OCI-LY7 (cell line): ENCODE measurements at regions not wholly inside any gene's neighbourhood (a gene's known extent, or its start where the extent isn't known, plus 50 kb on each side); places are given as distances from the start of the nearest gene placed in this dataset.

ENCODE experiments used
- BruUV-seq: library from RNA; stranded (reverse); fragments of 400-500 nt; replicated peaks from 2 replicates; lab custom pipeline; 2021; lab: Mats Ljungman, UMichigan
- CTCF ChIA-PET: fragments of 300-600 bp; sonication (Branson Sonifier 250); formaldehyde crosslinking; loops from one replicate; lab custom pipeline; 2022; ENCODE audit warnings: antibody characterized with exemption; ENCODE audit not compliant: unreplicated experiment; lab: Charles Lee
- POLR2A ChIA-PET: fragments of 300-600 bp; sonication (Branson Sonifier 250); formaldehyde crosslinking; loops from one replicate; lab custom pipeline; 2022; ENCODE audit warnings: antibody characterized with exemption; lab: Charles Lee
- DNase-seq: peaks from one replicate; pipeline ENCODE4 v3.0.0-alpha.2; 2015; ENCODE audit warnings: low spot score
- H2AFZ ChIP-seq: fragments of 200-600 bp; sonication (generic), shearing (Covaris generic); 2 replicates; pipeline ENCODE4 v1.6.1; 2014; ENCODE audit warnings: mild to moderate bottlenecking, antibody characterized with exemption, low read length, moderate library complexity
- H3K27ac ChIP-seq: fragments of 200-600 bp; sonication (generic); 2 replicates; pipeline ENCODE4 v1.5.1; 2014; ENCODE audit warnings: mixed run types, low read depth, mild to moderate bottlenecking, moderate library complexity, low read length, inconsistent platforms; ENCODE audit not compliant: poor library complexity, severe bottlenecking
- H3K36me3 ChIP-seq: fragments of 200-600 bp; sonication (generic); 2 replicates; pipeline ENCODE4 v1.6.1; 2014; ENCODE audit warnings: mild to moderate bottlenecking, antibody characterized with exemption, low read length, moderate library complexity, mixed read lengths; ENCODE audit not compliant: insufficient read depth
- H3K4me1 ChIP-seq: fragments of 200-600 bp; sonication (generic); 2 replicates; pipeline ENCODE4 v1.5.1; 2014; ENCODE audit warnings: mild to moderate bottlenecking, low read length; ENCODE audit not compliant: insufficient read depth, poor library complexity, severe bottlenecking
- H3K4me2 ChIP-seq: fragments of 200-600 bp; sonication (generic); 2 replicates; pipeline ENCODE4 v1.6.1; 2014; ENCODE audit warnings: mild to moderate bottlenecking, low read length
- H3K4me3 ChIP-seq: fragments of 200-600 bp; sonication (generic); 2 replicates; pipeline ENCODE4 v1.5.1; 2014; ENCODE audit warnings: mild to moderate bottlenecking, low read depth, low read length; ENCODE audit not compliant: poor library complexity, severe bottlenecking
- H3K79me2 ChIP-seq: fragments of 200-600 bp; sonication (generic); 2 replicates; pipeline ENCODE4 v1.6.1; 2016; ENCODE audit warnings: low read depth, mild to moderate bottlenecking, low read length, moderate library complexity, mixed read lengths; ENCODE audit not compliant: insufficient read depth
- H3K9me2 ChIP-seq: fragments of 200-600 bp; sonication (generic); 2 replicates; pipeline ENCODE4 v1.6.1; 2016; ENCODE audit warnings: mild to moderate bottlenecking, low read length, mixed read lengths; ENCODE audit not compliant: insufficient read depth
- H3K9me3 ChIP-seq: fragments of 200-600 bp; sonication (generic); 2 replicates; pipeline ENCODE4 v1.6.1; 2014; ENCODE audit warnings: mild to moderate bottlenecking, mixed run types, low read length, mixed read lengths
- H4K20me1 ChIP-seq: fragments of 200-600 bp; sonication (generic); 2 replicates; pipeline ENCODE4 v1.6.1; 2014; ENCODE audit warnings: mild to moderate bottlenecking, antibody characterized with exemption, low read length, moderate library complexity, mixed read lengths; ENCODE audit not compliant: insufficient read depth
- EZH2phosphoT487 ChIP-seq: fragments of 200-600 bp; sonication (generic); IDR thresholded peaks from 2 replicates; pipeline ENCODE4 v1.6.1; 2018; ENCODE audit warnings: low read depth, borderline replicate concordance, mild to moderate bottlenecking, mixed run types, antibody characterized with exemption, low read length, moderate library complexity, mixed read lengths
- intact Hi-C: fragments of 100-400 bp; cut with micrococcal nuclease; formaldehyde crosslinking; loops from one replicate; pipeline ENCODE4 v1.10.0; 2022; ENCODE audit not compliant: unreplicated experiment
- TF ChIP-seq, protein P1 (sequence below): fragments of 200-600 bp; sonication (generic); conservative IDR thresholded peaks from 2 replicates; pipeline ENCODE4 v1.5.1; 2014; ENCODE audit warnings: mild to moderate bottlenecking, antibody characterized with exemption, low read length, moderate library complexity, mixed read lengths

DNA sequence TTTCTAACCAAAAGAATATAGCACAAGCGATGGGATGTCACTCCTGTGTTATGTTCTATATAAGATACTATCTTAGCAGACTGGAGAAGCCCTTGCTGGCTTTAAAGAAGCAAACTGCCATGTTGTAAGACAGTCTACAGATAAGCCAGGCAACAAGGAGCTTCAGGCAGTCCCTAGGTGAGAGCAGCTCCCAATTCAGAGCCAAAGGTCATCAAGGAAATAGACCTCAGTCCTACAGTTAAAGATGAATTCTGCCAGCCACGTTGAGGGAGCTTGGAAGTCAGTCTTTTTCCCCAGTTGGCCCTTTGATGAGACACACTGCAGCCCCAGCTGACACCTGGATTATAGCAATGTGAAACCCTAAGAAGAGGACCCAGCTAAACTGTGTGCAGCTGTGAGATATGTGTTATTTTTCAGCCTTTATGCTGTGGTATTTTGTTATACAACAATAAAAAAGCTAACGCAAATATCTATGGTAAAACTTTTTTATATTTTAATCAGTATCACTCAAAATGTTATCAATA, 102.5 kb upstream of the AKAP13 start:
- POLR2A ChIA-PET = interaction anchor here (0.9 kb wide), 1 partner anchor 106 kb away, joined by 3 read pairs; no protein-coding TSS in a partner anchor
- BruUV-seq = no TSS peak
- CTCF ChIA-PET = no interaction called here

DNA sequence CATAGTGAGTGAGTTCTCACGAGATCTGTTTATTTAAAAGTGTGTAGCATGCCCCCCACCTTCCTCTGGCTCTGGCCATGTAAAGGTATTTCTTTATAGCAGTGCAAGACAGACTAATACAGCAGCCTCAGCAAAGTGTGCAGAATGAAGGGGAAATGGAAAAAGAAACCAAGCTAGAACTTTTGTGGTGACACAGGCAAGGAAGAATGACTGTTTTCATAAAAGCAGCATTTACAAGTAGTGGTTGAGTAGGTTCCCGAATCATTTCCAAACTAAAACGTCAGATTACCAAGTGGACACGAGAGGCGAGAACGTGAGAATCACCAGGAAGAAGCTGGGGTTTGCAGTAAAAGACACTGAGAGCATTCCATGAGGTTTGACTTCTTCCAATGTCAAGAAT, 100.2 kb upstream of the AKAP13 start:
- ChIA-PET POLR2A (no interaction called here), CTCF (no interaction called here)
- intact Hi-C loops = loop anchor here (10.0 kb wide), 1 partner anchor 95 kb away; no protein-coding TSS in a partner anchor
- Histone ChIP-seq H3K79me2 (no peaks in the 10 kb centered on the region), H3K4me1 (peaks cover 20% of the 10 kb centered on the region), H3K36me3 (no peaks in the 10 kb centered on the region), H3K4me2 (no peak overlapping the region), H2AFZ (no peak overlapping the region), H3K27ac (no peak overlapping the region), H3K4me3 (no peak overlapping the region), H4K20me1 (no peaks in the 10 kb centered on the region), H3K9me2 (no peaks in the 10 kb centered on the region), H3K9me3 (no peaks in the 10 kb centered on the region)
- DNase-seq = no peak
- no TSS peak for BruUV-seq
- TF ChIP-seq EZH2phosphoT487 = no peak
- TF ChIP-seq, protein P1, sequence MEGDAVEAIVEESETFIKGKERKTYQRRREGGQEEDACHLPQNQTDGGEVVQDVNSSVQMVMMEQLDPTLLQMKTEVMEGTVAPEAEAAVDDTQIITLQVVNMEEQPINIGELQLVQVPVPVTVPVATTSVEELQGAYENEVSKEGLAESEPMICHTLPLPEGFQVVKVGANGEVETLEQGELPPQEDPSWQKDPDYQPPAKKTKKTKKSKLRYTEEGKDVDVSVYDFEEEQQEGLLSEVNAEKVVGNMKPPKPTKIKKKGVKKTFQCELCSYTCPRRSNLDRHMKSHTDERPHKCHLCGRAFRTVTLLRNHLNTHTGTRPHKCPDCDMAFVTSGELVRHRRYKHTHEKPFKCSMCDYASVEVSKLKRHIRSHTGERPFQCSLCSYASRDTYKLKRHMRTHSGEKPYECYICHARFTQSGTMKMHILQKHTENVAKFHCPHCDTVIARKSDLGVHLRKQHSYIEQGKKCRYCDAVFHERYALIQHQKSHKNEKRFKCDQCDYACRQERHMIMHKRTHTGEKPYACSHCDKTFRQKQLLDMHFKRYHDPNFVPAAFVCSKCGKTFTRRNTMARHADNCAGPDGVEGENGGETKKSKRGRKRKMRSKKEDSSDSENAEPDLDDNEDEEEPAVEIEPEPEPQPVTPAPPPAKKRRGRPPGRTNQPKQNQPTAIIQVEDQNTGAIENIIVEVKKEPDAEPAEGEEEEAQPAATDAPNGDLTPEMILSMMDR = no peak

More for the DNA sequence above, 102.5 kb upstream of the AKAP13 start:
- intact Hi-C loops = no loop called here
- Histone ChIP-seq H3K9me3 (no peaks in the 10 kb centered on the region), H3K4me3 (no peak overlapping the region), H3K9me2 (no peaks in the 10 kb centered on the region), H2AFZ (no peak overlapping the region), H3K4me1 (no peaks in the 10 kb centered on the region), H3K4me2 (no peak overlapping the region), H3K36me3 (no peaks in the 10 kb centered on the region), H3K79me2 (no peaks in the 10 kb centered on the region), H4K20me1 (no peaks in the 10 kb centered on the region), H3K27ac (no peak overlapping the region)
- DNase-seq = no peak
- no peak for TF ChIP-seq EZH2phosphoT487

DNA sequence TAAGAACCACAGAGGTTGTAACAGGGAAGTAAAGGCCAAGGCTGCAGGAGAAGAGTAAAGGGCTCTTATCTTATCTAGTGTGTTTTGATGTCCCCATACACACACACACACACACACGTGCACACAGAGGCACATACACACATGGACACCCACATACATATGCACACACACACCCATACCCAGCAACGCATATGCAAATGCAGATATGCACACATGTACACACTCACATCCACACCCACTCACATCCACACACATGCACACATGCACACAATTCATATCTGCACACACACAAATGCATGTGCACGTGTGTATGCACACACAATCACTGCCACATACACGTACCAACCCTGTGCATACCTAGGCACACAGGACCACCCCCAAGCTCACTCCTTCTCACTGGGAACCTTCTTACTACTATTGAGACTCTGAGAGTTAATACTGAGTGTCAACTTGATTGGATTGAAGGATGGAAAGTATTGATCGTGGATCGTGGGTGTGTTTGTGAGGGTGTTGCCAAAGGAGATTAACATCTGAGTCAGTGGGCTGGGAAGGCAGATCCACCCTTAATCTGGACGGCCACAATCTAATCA, 99.0 kb upstream of the AKAP13 start:
- Histone ChIP-seq H3K79me2 (no peaks in the 10 kb centered on the region), H3K4me2 (no peak overlapping the region), H3K4me3 (no peak overlapping the region), H3K27ac (no peak overlapping the region), H3K9me3 (no peaks in the 10 kb centered on the region), H3K36me3 (no peaks in the 10 kb centered on the region), H3K4me1 (peaks cover 25% of the 10 kb centered on the region), H3K9me2 (no peaks in the 10 kb centered on the region), H4K20me1 (no peaks in the 10 kb centered on the region), H2AFZ (no peak overlapping the region)
- ChIA-PET POLR2A (interaction anchor here (0.6 kb wide), 1 partner anchor 667 kb away, joined by 3 read pairs; no protein-coding TSS in a partner anchor), CTCF (no interaction called here)
- no peak for TF ChIP-seq EZH2phosphoT487
- TF ChIP-seq, protein P1 = no peak
- no peak for DNase-seq
- intact Hi-C loops = loop anchor here (10.0 kb wide), 1 partner anchor 97 kb away; no protein-coding TSS in a partner anchor
- BruUV-seq = no TSS peak
